NCI-H510A treated with DMSO at 0.1 percent for 48 hours (cell line): ENCODE measurements at regions not wholly inside any gene's neighbourhood (a gene's known extent, or its start where the extent isn't known, plus 50 kb on each side); places are given as distances from the start of the nearest gene placed in this dataset.
"Not testable (repeated sequence)": the region's sequence is repeated elsewhere in the genome, so short reads cannot be mapped to it uniquely, and the experiment has no call there.

Source experiments
- DNase-seq: peaks from one replicate; lab custom pipeline; 2025; lab: John Stamatoyannopoulos, UW

DNA sequence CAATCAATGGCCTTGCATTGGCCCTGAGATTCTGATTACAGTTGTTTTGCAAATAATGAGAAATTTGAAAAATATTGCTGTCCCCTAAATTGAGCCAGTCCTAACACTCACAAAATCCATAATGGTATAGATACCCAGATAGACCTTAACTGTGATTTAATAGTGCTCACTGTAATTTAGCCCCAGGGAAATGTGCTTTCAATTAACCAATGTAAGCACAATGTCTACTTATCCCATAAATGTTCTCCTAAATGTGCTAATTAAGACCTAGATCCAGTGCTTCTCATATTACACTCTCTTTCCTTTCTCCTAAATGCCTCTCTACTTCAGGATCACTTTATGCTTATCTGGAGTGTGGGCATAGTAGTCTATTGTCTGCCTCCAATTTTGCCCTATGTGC lies 417.8 kb upstream of the CCL2 start:
- no peak for DNase-seq

DNA sequence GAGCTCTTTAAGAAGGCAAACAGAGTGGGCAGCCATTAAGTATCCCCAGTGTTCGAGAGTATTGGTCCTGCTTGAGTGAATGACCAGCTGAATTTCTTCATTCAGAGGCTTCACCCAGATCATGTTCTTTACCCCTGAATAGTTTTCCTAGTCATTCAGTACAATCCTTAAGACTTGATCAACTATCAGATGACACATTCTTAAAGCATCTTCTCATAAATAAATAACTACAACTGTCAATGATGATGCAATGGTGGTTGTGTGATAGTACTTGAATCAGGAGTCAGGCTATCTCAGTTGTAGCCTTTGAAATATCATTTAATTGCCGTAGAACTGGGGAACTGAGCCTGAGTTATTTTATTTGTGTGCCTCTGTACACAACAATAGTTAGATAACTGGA lies 416.8 kb upstream of the CCL2 start:
- DNase-seq: no peak

DNA sequence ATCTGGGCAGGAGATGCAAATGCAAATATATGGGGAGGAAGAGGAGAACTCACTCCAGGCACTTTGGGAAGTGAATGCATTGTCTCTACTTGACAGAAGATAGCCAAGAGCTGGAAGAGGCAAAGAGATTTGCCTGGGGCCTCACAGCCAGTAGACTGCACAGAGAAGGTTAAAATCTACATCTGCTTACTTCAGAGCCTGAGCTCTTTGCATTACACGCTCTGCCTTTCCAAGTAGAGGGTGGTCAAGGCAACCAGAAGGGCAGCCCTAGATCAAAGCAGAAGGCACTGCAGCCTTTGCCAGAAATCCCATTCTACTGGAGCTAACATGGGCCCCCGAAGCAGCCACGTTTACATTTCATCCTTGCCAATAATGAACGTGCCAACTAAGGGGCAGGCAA lies 407.2 kb upstream of the CCL2 start:
- DNase-seq: no peak

DNA sequence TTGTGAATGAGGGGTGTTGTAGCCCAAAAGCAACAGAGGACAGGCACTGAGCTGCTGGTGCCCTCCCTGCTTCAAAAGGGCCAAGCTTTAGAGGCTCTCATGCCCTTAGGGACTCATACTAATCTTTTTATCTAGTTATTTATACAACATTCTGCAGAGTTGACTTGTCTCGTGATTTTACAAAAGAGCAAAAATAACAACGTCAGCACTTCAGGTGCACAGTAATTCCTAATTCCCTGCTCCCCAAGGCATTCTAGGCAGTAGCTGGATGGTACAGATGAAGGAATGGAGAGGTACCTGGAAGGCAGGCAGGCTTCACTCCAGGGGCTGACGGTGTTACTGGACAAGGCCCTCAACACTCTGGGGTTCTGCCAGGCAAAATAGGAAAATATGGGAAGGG lies 406.7 kb upstream of the CCL2 start:
- DNase-seq: no peak

DNA sequence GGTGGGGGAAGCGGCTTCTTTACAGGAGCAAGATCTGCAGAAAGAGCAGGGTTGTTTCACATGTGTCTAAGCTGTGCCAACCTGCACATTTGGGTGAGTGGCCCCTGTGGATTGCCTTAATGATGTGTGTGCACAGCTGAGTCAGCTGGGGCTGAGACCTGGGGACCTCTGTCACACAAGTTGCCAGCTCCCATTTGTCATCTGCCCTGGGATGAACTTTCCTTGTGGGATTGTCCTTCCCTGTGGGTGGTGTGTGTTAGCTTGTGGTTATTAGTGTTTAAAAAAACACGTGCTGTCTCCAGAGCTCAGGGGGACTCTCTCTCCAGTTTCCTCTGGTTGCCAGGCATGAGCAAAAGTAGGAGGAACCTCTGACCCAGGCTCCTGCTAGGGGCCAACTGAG lies 400.5 kb upstream of the CCL2 start:
- no peak for DNase-seq

DNA sequence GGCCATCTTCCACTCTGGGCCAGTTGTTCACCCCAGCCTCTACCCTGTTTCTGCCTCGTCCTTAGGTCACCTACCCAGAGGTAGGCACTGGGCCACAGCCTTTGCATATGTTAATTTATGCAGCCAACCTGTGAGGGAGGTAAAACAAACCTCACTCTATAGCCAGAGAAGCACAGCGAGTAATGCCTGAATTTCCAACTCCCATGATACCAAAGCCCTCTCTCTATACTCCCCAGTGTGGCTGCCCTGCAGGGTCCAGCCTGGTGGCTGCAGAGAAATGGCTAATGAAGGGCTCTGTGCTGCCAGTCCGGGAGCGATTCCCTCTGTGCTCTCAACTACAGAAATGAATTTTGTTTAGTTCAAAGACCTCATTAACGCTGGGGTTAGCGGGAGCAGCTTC lies 397.0 kb upstream of the CCL2 start:
- no peak for DNase-seq

DNA sequence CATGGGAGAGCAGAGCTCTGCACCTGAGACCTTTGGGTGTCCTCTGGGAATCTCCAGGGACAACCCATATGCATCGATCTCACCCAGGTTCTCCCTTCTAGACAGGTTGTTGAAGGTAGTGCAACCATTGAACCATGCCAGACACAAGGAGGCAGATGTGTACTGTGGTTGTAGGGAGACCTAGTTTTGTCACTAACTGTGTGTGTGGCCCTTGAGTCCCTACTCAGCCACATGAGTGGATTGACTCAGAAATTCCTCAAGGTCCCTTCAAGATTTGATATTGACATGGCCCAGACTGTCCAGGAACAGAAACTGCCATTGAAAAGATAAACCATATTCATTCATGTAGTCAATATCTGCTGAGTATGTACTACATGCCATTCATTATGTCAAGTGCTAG lies 396.4 kb upstream of the CCL2 start:
- no peak for DNase-seq

DNA sequence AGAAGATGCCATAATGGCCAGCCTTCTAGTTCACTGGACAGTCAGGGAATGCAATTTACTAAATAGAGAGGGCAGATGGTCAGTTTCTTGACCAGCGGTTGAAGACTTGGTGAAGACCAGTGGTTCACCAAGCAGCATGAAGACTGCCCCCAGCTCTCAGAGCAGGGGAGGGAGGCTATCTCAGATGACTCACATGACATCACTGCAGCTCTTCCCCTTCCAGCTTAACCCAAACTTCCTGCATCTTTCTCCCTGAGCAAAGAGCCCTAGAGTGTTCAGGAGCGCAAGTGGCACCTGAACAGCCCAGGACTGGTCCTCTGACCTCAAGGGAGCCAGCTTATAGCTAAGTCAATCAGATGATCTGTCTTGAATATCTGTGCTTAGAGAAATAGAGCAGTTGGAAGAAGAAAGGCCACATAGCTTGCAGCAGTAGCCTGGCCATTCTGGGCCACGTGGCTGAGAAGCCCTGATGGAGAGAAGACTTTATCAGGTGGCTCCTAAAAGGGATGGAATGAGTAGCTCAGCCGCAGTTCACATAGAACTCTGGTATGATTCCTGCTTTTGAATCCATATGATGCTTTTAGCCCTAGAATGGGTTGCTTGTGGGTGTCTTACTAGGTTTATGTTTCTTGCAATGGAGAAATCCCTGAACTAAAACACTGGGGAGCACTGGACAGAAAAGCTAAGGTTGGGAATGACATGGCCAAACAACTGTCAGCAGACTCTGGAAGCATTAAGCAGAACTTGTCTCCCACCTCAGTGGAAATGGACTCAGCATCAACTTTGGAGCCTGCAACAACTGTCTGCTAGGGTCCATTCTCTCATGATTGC lies 392.1 kb upstream of the CCL2 start:
- DNase-seq: no peak

DNA sequence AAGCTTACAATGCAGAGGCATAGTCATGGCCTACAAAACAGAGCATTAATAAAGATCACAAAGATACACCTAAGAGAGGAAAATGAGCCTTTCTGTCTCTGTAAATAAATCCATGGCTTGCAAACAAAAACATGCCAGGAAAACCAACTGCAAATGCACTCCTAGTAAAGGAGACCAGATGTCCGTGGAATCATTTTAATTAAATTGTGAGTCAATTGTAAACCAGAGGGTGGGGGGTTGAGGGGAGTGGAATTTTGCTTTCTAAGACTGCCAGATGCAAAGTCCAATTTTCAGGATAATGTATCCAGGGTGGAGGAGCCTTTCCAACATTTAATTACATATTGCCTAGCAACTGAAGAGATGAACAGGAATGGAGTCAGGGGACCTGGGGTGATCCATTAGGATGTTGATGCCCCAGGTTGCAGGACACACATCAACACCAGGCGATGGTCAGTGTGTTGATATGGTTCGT lies 390.3 kb upstream of the CCL2 start:
- no peak for DNase-seq

DNA sequence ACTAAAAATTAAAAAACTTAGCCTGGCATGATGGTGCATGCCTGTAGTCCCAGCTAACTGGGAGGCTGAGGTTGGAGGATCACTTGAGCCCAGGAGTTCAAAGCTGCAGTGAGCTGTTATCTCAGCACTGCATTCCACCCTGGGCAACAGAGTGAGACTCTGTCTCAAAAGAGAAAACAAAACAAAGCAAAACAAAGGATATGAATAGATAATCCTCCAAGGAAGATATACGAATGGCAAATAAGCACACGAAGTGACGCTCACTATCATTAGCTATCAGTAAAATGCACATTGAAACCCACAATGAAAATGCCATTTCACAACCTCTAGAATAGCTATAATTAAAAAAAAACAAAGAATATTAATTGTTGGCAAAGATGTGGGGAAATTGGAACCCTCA lies 386.2 kb upstream of the CCL2 start:
- DNase-seq: no peak

DNA sequence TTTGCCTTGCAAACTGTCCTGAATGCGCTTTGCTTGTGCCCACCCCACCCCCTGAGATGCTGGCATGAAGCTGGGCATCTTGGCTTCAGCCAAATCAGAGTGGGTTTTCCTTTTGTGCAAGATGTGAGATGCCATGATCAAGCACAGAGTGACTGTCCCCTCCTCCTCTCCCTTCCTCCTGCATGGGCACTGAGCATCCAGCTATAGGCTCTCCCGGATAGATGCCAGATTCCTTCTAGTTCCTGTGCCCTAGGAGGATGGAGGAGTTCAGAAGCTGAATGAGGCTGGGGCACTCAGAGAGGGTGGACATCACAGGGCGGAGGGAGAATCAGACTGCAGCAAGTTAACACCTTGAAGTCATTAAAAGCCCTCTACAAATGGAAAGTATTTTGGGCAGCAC lies 384.1 kb upstream of the CCL2 start:
- no peak for DNase-seq

DNA sequence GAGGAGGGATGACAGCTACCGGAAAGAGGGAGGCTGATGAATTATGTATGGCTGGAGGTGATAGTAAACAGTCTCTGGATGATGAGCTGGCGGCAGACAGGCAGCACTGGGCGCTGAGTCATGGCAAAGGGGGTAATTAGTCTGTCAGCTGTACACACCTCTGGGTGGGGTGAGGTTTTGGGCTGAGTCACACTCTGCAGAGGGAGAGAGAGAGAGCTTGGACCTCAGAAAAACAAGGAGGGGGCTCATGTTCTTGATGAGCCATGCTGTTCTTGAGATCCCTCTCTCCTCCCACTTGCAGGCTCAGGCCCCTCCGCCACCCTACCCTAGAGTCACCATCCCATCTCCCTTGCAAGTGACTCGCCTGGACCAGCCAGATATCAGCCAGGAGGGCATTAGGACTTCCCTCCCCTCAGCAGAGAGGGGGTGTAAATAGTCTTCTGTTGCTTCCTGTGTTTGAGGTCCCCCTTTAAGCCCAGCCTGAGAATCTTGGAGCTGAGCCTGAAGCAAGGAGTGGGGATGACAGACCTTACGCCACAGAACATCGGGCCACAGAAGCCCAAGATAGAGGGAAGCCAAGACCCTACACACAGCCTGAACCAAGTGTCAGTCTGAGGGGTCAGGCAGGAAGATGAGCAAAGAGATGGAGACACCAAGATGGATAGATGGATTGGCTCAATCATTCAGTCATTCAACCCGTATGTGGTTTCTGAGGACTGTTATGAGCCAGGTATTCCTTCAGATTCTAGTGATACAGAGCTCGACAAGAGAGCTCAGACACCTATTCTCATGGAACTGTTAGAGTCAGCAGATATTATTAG lies 383.2 kb upstream of the CCL2 start:
- DNase-seq: no peak

DNA sequence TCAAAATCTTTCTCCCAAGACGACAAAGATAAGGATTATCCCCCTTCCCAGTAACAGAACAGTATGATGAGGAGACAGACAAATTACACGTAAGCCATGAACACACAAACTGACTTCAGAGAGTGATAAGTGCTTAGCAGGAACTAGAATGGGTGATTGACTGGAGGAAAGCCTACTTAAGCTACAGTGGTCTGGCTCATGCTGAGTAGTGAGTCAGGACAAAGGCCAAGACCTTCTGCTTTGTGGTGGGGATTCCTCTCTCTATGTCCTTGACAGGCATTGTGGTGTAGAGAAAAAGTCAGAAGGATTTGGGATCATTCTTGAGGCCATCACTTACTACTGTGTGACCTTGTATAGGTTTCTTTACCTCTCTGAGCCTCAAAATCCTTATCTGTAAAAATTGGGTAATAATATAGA lies 381.9 kb upstream of the CCL2 start:
- DNase-seq: no peak

DNA sequence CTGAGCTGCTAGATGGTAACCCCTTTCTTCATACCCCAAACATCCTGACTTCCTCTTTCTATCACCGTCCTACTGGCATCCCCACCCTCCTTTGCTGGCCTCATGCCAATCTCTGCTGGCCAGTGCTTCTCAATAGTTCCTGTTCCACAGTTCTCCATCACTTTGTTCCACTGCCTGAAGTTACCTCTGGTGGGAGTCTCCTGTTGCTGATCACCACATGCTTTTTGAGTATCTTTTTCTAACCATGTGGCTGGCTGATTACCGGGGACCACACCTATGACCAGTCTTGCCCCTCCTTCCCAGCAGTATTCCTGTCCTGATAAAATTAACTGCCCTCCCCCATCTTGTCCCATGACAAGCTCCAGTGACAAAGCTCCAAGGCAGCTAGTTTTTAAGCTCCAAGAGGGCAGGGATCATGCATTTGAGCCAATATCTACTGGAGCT lies 380.4 kb upstream of the CCL2 start:
- no peak for DNase-seq

DNA sequence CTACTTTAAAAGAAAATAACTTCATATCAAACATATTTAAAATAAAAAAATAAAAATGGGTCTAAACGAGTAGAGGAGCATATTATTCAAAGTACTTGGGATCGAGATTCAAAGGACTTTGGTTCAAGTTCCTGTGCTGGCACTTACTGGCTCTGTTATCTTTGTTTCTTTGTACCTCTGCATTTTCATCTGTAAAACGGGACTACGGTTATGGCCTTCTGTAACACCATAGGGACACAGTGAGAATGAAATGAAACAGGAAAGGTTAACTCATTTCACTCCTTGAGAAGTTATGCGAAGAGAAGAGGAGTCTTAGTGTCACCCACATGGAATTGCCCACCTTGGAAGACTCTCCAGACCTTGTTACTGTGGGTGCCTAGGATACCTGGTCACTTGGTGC lies 379.1 kb upstream of the CCL2 start:
- DNase-seq: no peak

DNA sequence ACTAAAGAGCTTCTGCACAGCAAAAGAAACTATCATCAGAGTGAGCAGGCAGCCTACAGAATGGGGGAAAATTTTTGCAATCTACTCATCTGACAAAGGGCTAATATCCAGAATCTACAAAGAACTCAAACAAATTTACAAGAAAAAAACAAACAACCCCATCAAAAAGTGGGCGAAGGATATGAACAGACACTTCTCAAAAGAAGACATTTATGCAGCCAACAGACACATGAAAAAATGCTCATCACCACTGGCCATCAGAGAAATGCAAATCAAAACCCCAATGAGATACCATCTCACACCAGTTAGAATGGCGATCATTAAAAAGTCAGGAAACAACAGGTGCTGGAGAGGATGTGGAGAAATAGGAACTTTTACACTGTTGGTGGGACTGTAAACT lies 372.8 kb upstream of the CCL2 start:
- DNase-seq: not testable (repeated sequence)

DNA sequence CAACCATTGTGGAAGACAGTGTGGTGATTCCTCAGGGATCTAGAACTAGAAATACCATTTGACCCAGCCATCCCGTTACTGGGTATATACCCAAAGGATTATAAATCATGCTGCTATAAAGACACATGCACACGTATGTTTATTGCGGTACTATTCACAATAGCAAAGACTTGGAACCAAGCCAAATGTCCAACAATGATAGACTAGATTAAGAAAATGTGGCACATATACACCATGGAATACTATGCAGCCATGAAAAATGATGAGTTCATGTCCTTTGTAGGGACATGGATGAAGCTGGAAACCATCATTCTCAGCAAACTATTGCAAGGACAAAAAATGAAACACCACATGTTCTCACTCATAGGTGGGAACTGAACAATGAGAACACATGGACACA lies 372.4 kb upstream of the CCL2 start:
- not testable (repeated sequence) for DNase-seq

DNA sequence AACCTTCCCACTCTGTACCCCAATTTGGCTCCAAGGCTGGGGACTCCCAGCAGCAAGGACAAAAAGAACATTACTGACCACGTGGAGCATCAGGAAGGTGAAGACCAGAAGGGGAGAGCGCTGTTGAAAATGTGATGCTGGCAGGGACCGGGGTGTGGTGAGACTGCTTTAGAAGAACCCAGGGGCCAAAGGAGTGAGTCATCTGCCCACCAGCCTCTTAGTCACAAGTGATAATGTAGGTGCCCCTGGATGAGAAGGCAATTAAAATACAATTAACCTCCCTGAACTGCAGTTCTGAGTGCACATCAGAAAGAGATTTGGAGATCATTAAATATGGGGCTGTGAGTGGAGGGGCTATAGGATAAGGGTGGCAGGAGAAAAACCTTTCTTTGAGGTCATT lies 366.6 kb upstream of the CCL2 start:
- no peak for DNase-seq

DNA sequence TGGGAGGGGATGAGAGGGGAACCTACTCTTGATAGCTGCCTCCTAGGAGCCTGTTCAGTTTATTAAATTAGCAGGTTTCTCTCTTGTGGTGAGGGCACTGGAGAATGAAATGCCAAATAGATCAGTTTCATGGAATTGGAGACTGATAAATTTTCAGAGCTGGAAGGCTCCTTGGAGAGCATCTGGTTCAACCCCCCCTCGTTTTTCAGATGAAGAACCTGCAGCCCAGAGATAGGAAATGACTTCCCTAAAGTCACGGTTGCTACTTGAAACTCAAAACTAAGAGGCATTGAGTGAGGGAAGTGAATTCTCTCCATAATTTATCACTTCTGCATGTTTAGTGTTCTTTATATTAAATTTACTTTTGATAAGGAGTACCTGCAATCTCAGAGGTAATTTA lies 366.0 kb upstream of the CCL2 start:
- no peak for DNase-seq

DNA sequence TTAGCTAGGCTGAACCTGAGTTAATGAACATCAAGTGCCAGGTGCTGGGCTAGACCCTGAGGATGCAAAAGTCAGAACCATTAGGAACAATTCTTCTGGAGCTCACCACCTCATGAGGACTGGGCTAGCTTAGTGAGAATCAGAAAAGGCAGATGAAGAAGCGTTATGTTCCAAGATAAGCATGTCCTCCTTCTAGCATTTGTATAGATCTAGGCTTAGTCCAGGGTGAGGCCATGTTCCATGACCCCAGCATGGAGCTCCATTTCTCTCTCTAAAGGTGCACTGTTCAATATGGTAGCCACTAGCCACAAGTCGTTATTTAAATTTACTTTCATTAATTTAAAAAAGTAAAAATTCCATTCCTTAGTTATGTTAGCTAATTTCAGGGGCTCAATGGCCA lies 365.3 kb upstream of the CCL2 start:
- DNase-seq: no peak

DNA sequence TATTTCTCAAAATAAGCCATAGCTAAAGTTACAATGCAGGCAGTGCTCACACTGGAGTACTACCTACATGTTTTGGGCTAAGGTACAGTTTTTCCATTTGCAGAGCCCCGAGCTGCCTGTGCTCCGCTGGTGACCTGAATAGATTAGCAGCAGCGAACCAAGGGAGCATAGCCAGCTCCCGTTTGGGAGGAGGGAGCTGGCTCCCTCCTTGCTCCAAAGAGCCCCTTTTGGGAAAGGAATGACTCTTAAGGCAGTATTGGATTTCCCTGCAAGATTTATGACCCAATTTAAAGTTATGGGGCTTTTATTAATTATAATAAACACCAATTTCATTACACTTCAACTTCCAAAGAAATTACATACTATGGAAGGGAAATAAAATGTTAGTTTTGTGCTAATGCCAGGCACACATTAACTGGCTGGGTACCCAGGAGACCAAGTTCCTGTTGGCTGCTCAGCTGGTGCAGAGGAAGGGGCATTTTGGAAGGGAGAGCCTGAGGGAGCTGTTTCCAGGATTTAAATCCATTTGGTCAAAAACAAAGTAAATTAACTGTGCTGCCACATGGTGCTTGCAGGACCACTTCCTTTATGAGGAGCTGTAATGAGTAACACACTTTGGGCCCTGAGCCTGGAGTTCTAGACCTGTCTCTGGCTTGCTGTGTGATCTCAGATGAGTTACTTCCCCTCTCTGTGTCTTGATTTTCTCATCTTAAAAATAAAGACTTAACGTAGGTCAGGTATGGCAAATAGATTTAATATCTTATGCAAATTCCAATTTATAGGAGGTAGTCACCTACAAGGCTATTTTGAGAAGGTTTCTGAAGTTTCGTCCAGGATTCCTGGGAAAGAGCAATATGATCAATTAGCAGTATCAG lies 362.1 kb upstream of the CCL2 start:
- no peak for DNase-seq

DNA sequence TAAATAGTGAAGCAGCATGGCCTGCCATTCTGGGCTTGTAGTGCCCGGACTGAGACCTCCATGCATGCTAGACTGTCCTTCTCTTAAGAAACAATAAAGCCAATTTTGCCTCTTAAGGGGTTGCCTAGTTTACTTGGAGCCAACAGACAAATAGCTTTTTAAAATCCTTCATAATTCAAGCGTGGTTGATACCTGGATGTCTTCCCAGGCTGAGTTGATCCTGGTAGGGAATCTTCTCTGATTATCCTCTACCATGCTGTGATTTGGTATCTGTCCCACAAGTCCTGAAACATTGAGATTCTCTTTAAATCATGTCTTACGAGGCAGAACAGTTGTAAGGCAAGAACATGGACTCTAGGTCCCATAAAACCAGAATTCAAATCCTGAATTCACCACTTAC lies 359.6 kb upstream of the CCL2 start:
- DNase-seq: no peak
